NCI-H226 (cell line): ENCODE measurements at regions not wholly inside any gene's neighbourhood (a gene's known extent, or its start where the extent isn't known, plus 50 kb on each side); places are given as distances from the start of the nearest gene placed in this dataset.

Experiments used
- DNase-seq: peaks from one replicate; pipeline ENCODE4 v3.0.0-alpha.2; 2015

- no peak for DNase-seq
Measured at GRCh38 chr3:194219826-194220410, 84.0 kb downstream of the HES1 start.

- DNase-seq: no peak
Measured at GRCh38 chr3:194220901-194221326, 85.0 kb downstream of the HES1 start.

GRCh38 chr3:194221336-194221735 lies 85.4 kb downstream of the HES1 start:
- no peak for DNase-seq

- DNase-seq: no peak
Measured at GRCh38 chr3:194223951-194224350, 88.0 kb downstream of the HES1 start.

GRCh38 chr3:194224471-194225417 lies 88.8 kb downstream of the HES1 start:
- no peak for DNase-seq

GRCh38 chr3:194225418-194225812 lies 89.5 kb downstream of the HES1 start:
- no peak for DNase-seq

- no peak for DNase-seq
Measured at GRCh38 chr3:194225988-194226663, 90.2 kb downstream of the HES1 start.

- no peak for DNase-seq
Measured at GRCh38 chr3:194231929-194232832, 96.2 kb downstream of the HES1 start.

GRCh38 chr3:194233150-194233549 lies 97.2 kb downstream of the HES1 start:
- DNase-seq: no peak

- DNase-seq: no peak
Measured at GRCh38 chr3:194235160-194235559, 99.2 kb downstream of the HES1 start.

- DNase-seq: no peak
Measured at GRCh38 chr3:194237110-194237509, 101.2 kb downstream of the HES1 start.

- no peak for DNase-seq
Measured at GRCh38 chr3:194240766-194241165, 104.8 kb downstream of the HES1 start.

GRCh38 chr3:194243172-194243837 lies 107.4 kb downstream of the HES1 start:
- no peak for DNase-seq

- DNase-seq: no peak
Measured at GRCh38 chr3:194244167-194244566, 107.0 kb downstream of the CPN2 start.

- no peak for DNase-seq
Measured at GRCh38 chr3:194245474-194245873, 105.7 kb downstream of the CPN2 start.

- no peak for DNase-seq
Measured at GRCh38 chr3:194245975-194246561, 105.1 kb downstream of the CPN2 start.

GRCh38 chr3:194246709-194247349 lies 104.3 kb downstream of the CPN2 start:
- no peak for DNase-seq

GRCh38 chr3:194247350-194247740 lies 103.8 kb downstream of the CPN2 start:
- no peak for DNase-seq

- no peak for DNase-seq
Measured at GRCh38 chr3:194249323-194250097, 101.6 kb downstream of the CPN2 start.
